ENCODE measurements at regions not wholly inside any gene's neighbourhood (a gene's known extent, or its start where the extent isn't known, plus 50 kb on each side); places are given as distances from the start of the nearest gene placed in this dataset.

DNA sequence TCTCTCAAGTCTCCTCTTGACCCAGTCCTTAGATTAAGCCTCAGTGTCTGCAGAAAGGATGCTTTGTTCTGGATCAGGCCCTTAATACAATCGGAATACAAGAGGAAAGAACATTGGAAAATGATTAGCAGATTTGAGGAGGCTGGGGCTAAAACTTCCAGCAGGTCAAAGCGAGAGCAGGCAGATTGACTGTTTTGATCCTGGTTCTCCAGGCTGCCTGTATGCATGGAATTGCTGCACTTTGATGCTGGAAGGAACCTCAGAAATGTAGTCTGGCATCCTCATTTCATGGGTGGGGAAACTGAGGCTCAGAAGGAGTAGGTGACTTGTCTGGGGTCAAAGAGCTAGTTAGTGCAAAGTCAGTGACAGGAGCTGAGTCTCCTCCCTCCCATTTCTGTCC, 202.8 kb downstream of the EMX2 start:
- Histone ChIP-seq H3K27ac (ENCODE audit: low read depth in 2 of 2, low read length in 2 of 2) (no peak overlapping the region), H3K27me3 (ENCODE audit: control insufficient read depth in 2 of 2, insufficient read depth in 2 of 2, low read length in 2 of 2) (peaks cover 2% of the 10 kb centered on the region in 2 donors), H3K36me3 (ENCODE audit: control insufficient read depth in 2 of 2, insufficient read depth in 2 of 2, low read length in 2 of 2) (no peaks in the 10 kb centered on the region), H3K4me1 (ENCODE audit: control insufficient read depth in 2 of 2, insufficient read depth in 2 of 2, low read length in 2 of 2) (no peaks in the 10 kb centered on the region), H3K9me3 (ENCODE audit: control insufficient read depth in 2 of 2, low read length in 2 of 2) (no peaks in the 10 kb centered on the region), H3K4me3 (ENCODE audit: low read length in 2 of 2) (no peak overlapping the region), H3K9ac (ENCODE audit: low read depth in 1 of 2, low read length in 2 of 2) (no peak overlapping the region)

GRCh38 chr10:117746541-117747448, 204.2 kb downstream of the EMX2 start:
- H3K4me3 ChIP-seq (ENCODE audit: low read length in 2 of 2) = no peak overlapping the region
- peaks cover 2% of the 10 kb centered on the region in 2 donors for H3K27me3 ChIP-seq (ENCODE audit: control insufficient read depth in 2 of 2, insufficient read depth in 2 of 2, low read length in 2 of 2)
- H3K9ac ChIP-seq (ENCODE audit: low read depth in 1 of 2, low read length in 2 of 2) = no peak overlapping the region
- no peaks in the 10 kb centered on the region for H3K36me3 ChIP-seq (ENCODE audit: control insufficient read depth in 2 of 2, insufficient read depth in 2 of 2, low read length in 2 of 2)
- H3K27ac ChIP-seq (ENCODE audit: low read depth in 2 of 2, low read length in 2 of 2) = no peak overlapping the region
- no peaks in the 10 kb centered on the region for H3K9me3 ChIP-seq (ENCODE audit: control insufficient read depth in 2 of 2, low read length in 2 of 2)
- H3K4me1 ChIP-seq (ENCODE audit: control insufficient read depth in 2 of 2, insufficient read depth in 2 of 2, low read length in 2 of 2) = no peaks in the 10 kb centered on the region

- Histone ChIP-seq H3K36me3 (ENCODE audit: control insufficient read depth in 2 of 2, insufficient read depth in 2 of 2, low read length in 2 of 2) (no peaks in the 10 kb centered on the region), H3K27ac (ENCODE audit: low read depth in 2 of 2, low read length in 2 of 2) (no peak overlapping the region), H3K9ac (ENCODE audit: low read depth in 1 of 2, low read length in 2 of 2) (no peak overlapping the region), H3K4me3 (ENCODE audit: low read length in 2 of 2) (no peak overlapping the region), H3K9me3 (ENCODE audit: control insufficient read depth in 2 of 2, low read length in 2 of 2) (no peaks in the 10 kb centered on the region), H3K4me1 (ENCODE audit: control insufficient read depth in 2 of 2, insufficient read depth in 2 of 2, low read length in 2 of 2) (no peaks in the 10 kb centered on the region), H3K27me3 (ENCODE audit: control insufficient read depth in 2 of 2, insufficient read depth in 2 of 2, low read length in 2 of 2) (peaks cover 2% of the 10 kb centered on the region in 2 donors)
Measured at GRCh38 chr10:117747636-117748035, 205.1 kb downstream of the EMX2 start.

GRCh38 chr10:117748058-117748457, 205.5 kb downstream of the EMX2 start:
- Histone ChIP-seq H3K4me3 (ENCODE audit: low read length in 2 of 2) (no peak overlapping the region), H3K36me3 (ENCODE audit: control insufficient read depth in 2 of 2, insufficient read depth in 2 of 2, low read length in 2 of 2) (no peaks in the 10 kb centered on the region), H3K27me3 (ENCODE audit: control insufficient read depth in 2 of 2, insufficient read depth in 2 of 2, low read length in 2 of 2) (peaks cover 2% of the 10 kb centered on the region in 2 donors), H3K9me3 (ENCODE audit: control insufficient read depth in 2 of 2, low read length in 2 of 2) (no peaks in the 10 kb centered on the region), H3K9ac (ENCODE audit: low read depth in 1 of 2, low read length in 2 of 2) (no peak overlapping the region), H3K27ac (ENCODE audit: low read depth in 2 of 2, low read length in 2 of 2) (no peak overlapping the region), H3K4me1 (ENCODE audit: control insufficient read depth in 2 of 2, insufficient read depth in 2 of 2, low read length in 2 of 2) (no peaks in the 10 kb centered on the region)

DNA sequence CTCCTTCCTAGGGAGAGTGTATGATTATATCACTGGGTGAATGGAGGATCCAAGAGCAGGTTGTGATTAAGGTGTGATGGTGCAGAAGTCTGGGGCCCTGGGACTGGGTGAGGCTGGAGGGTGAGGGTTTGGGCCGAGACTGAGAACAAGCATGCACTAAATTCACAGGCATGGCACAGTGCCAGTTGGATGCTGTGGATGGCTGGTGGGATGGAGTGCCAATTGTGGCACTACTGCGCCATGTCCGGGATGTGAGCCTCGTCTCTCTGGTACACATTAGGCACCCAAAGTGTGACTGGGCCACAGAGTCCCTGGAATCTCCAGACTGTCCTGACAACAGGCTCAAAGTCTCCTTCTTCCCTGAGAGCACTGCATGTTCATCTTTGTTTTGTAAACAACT, 208.1 kb downstream of the EMX2 start:
- Histone ChIP-seq H3K9me3 (ENCODE audit: control insufficient read depth in 2 of 2, low read length in 2 of 2) (no peaks in the 10 kb centered on the region), H3K27ac (ENCODE audit: low read depth in 2 of 2, low read length in 2 of 2) (no peak overlapping the region), H3K4me3 (ENCODE audit: low read length in 2 of 2) (no peak overlapping the region), H3K27me3 (ENCODE audit: control insufficient read depth in 2 of 2, insufficient read depth in 2 of 2, low read length in 2 of 2) (peaks cover 0 to 7% of the 10 kb centered on the region in 2 donors), H3K4me1 (ENCODE audit: control insufficient read depth in 2 of 2, insufficient read depth in 2 of 2, low read length in 2 of 2) (no peaks in the 10 kb centered on the region), H3K36me3 (ENCODE audit: control insufficient read depth in 2 of 2, insufficient read depth in 2 of 2, low read length in 2 of 2) (no peaks in the 10 kb centered on the region), H3K9ac (ENCODE audit: low read depth in 1 of 2, low read length in 2 of 2) (no peak overlapping the region)

GRCh38 chr10:117751259-117751658, 208.7 kb downstream of the EMX2 start:
- no peaks in the 10 kb centered on the region for H3K36me3 ChIP-seq (ENCODE audit: control insufficient read depth in 2 of 2, insufficient read depth in 2 of 2, low read length in 2 of 2)
- H3K27ac ChIP-seq (ENCODE audit: low read depth in 2 of 2, low read length in 2 of 2) = no peak overlapping the region
- no peaks in the 10 kb centered on the region for H3K4me1 ChIP-seq (ENCODE audit: control insufficient read depth in 2 of 2, insufficient read depth in 2 of 2, low read length in 2 of 2)
- H3K4me3 ChIP-seq (ENCODE audit: low read length in 2 of 2) = no peak overlapping the region
- no peak overlapping the region for H3K9ac ChIP-seq (ENCODE audit: low read depth in 1 of 2, low read length in 2 of 2)
- peaks cover 0 to 4% of the 10 kb centered on the region in 2 donors for H3K27me3 ChIP-seq (ENCODE audit: control insufficient read depth in 2 of 2, insufficient read depth in 2 of 2, low read length in 2 of 2)
- H3K9me3 ChIP-seq (ENCODE audit: control insufficient read depth in 2 of 2, low read length in 2 of 2) = no peaks in the 10 kb centered on the region

DNA sequence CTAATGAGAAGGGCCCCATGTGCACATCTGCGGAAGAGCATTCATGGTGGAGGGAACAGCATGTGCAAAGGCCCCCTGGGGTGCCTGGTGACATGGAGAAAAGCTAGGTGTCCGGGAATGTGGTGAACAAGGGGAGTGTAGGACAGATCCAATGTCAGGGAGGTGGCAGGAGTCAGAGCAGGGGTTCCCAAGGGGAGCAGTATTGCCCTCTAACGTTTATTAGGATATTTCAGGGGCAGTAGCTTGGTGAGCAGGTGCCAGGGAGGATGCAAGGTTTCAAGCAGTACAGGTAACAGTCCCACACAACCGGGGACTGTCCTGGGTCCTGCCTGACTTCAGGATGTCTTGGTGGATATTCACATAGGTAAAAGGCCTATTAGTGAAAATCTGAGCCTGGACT, 209.6 kb downstream of the EMX2 start:
- Histone ChIP-seq H3K27me3 (ENCODE audit: control insufficient read depth in 2 of 2, insufficient read depth in 2 of 2, low read length in 2 of 2) (peaks cover 0 to 4% of the 10 kb centered on the region in 2 donors), H3K9ac (ENCODE audit: low read depth in 1 of 2, low read length in 2 of 2) (no peak overlapping the region), H3K9me3 (ENCODE audit: control insufficient read depth in 2 of 2, low read length in 2 of 2) (no peaks in the 10 kb centered on the region), H3K4me1 (ENCODE audit: control insufficient read depth in 2 of 2, insufficient read depth in 2 of 2, low read length in 2 of 2) (no peaks in the 10 kb centered on the region), H3K27ac (ENCODE audit: low read depth in 2 of 2, low read length in 2 of 2) (no peak overlapping the region), H3K4me3 (ENCODE audit: low read length in 2 of 2) (no peak overlapping the region), H3K36me3 (ENCODE audit: control insufficient read depth in 2 of 2, insufficient read depth in 2 of 2, low read length in 2 of 2) (no peaks in the 10 kb centered on the region)

DNA sequence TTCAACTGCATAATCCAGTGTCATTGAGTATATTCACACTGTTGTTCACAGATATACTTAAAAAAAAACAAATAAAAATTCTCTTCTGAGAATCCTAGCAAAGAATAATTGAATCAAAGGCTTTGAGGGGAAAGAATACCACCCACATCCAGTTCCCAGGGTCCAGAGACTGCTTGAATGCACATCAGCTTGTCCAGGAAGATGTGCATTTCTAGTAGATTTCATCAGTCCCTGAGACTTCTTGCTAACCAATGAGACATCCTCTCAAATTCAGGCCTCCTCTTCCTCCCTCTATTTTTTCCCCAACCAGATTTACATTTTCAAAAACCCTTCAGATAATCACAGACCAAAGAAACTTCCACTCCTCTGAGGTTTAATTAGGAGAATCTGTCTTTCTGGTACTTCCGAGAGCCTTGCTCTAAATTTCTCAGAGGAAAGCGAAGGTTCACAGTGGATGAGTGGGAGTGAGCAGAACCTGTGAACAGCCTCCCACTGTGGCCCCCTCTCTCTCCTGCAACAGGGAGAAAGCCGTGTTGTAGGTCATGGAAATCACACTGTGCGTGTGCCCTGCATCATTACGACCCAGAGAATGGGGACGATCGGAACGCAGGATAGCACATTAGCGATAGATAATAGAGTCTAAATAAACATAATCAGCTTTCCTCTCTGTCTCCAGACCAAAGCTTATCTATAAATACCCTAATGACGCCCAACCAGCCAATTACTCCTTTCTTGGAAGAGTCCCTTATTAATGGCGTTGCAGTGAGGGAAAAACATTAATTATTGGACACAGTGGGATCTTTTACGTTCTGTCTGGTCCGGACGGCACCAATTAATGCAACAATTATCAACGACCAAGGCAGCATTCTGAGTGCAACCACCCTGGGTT, 212.5 kb downstream of the EMX2 start:
- no peaks in the 10 kb centered on the region for H3K36me3 ChIP-seq (ENCODE audit: control insufficient read depth in 2 of 2, insufficient read depth in 2 of 2, low read length in 2 of 2)
- H3K4me3 ChIP-seq (ENCODE audit: low read length in 2 of 2) = no peak overlapping the region
- no peak overlapping the region for H3K9ac ChIP-seq (ENCODE audit: low read depth in 1 of 2, low read length in 2 of 2)
- H3K27me3 ChIP-seq (ENCODE audit: control insufficient read depth in 2 of 2, insufficient read depth in 2 of 2, low read length in 2 of 2) = peaks cover 0 to 6% of the 10 kb centered on the region in 2 donors
- no peaks in the 10 kb centered on the region for H3K9me3 ChIP-seq (ENCODE audit: control insufficient read depth in 2 of 2, low read length in 2 of 2)
- no peak overlapping the region for H3K27ac ChIP-seq (ENCODE audit: low read depth in 2 of 2, low read length in 2 of 2)
- no peaks in the 10 kb centered on the region for H3K4me1 ChIP-seq (ENCODE audit: control insufficient read depth in 2 of 2, insufficient read depth in 2 of 2, low read length in 2 of 2)

- Histone ChIP-seq H3K27ac (ENCODE audit: low read depth in 2 of 2, low read length in 2 of 2) (no peak overlapping the region), H3K27me3 (ENCODE audit: control insufficient read depth in 2 of 2, insufficient read depth in 2 of 2, low read length in 2 of 2) (peaks cover 0 to 6% of the 10 kb centered on the region in 2 donors), H3K4me3 (ENCODE audit: low read length in 2 of 2) (no peak overlapping the region), H3K4me1 (ENCODE audit: control insufficient read depth in 2 of 2, insufficient read depth in 2 of 2, low read length in 2 of 2) (no peaks in the 10 kb centered on the region), H3K9me3 (ENCODE audit: control insufficient read depth in 2 of 2, low read length in 2 of 2) (no peaks in the 10 kb centered on the region), H3K36me3 (ENCODE audit: control insufficient read depth in 2 of 2, insufficient read depth in 2 of 2, low read length in 2 of 2) (no peaks in the 10 kb centered on the region), H3K9ac (ENCODE audit: low read depth in 1 of 2, low read length in 2 of 2) (no peak overlapping the region)
Measured at GRCh38 chr10:117755659-117756014, 213.1 kb downstream of the EMX2 start.

DNA sequence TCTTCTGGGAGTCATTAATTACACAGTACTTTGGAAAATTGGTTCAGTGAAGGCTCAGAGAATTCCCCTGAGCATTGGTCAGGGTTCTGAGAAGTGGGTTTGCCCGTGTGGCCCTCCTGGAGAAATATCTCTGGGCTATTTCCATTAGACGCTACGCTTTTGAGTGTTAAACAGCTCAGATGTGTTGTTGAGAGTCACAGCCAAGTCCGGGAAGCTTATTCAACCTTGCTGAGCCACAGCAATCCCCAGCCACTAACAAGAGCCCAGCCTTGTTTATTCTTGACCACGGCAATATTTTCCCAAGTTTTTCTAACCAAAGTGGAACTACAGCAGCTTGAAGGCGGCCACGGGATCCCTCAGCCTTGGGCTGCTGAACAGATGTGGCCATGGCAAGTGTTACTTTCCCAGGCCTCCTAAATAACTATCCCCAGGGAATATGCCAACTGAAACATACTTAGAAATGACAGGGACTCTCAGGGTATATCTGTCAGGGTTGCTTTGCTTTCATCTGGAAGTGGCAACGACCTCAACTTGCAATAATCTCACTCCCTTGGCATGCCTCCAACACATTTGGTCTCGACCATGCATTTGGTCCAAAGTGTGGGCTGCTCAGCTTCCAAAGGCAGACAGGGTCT, 214.7 kb downstream of the EMX2 start:
- peaks cover 0 to 6% of the 10 kb centered on the region in 2 donors for H3K27me3 ChIP-seq (ENCODE audit: control insufficient read depth in 2 of 2, insufficient read depth in 2 of 2, low read length in 2 of 2)
- H3K27ac ChIP-seq (ENCODE audit: low read depth in 2 of 2, low read length in 2 of 2) = no peak overlapping the region
- no peak overlapping the region for H3K4me3 ChIP-seq (ENCODE audit: low read length in 2 of 2)
- no peaks in the 10 kb centered on the region for H3K36me3 ChIP-seq (ENCODE audit: control insufficient read depth in 2 of 2, insufficient read depth in 2 of 2, low read length in 2 of 2)
- H3K4me1 ChIP-seq (ENCODE audit: control insufficient read depth in 2 of 2, insufficient read depth in 2 of 2, low read length in 2 of 2) = no peaks in the 10 kb centered on the region
- H3K9ac ChIP-seq (ENCODE audit: low read depth in 1 of 2, low read length in 2 of 2) = no peak overlapping the region
- no peaks in the 10 kb centered on the region for H3K9me3 ChIP-seq (ENCODE audit: control insufficient read depth in 2 of 2, low read length in 2 of 2)

Data from mucosa of rectum (tissue), 2 donors.